PC-9 (cell line): ENCODE measurements at regions not wholly inside any gene's neighbourhood (a gene's known extent, or its start where the extent isn't known, plus 50 kb on each side); places are given as distances from the start of the nearest gene placed in this dataset.

ENCODE experiments used
- EZH2 ChIP-seq: fragments of 200-600 bp; sonication (generic); IDR thresholded peaks from 2 replicates; pipeline ENCODE4 v1.8.0; 2017; ENCODE audit warnings: antibody characterized with exemption, low read depth
- TF ChIP-seq, protein P1 (sequence below): fragments of 200-600 bp; sonication (generic); conservative IDR thresholded peaks from 2 replicates; pipeline ENCODE4 v1.6.1; 2017; ENCODE audit warnings: mixed run types, antibody characterized with exemption, mild to moderate bottlenecking, moderate library complexity

DNA sequence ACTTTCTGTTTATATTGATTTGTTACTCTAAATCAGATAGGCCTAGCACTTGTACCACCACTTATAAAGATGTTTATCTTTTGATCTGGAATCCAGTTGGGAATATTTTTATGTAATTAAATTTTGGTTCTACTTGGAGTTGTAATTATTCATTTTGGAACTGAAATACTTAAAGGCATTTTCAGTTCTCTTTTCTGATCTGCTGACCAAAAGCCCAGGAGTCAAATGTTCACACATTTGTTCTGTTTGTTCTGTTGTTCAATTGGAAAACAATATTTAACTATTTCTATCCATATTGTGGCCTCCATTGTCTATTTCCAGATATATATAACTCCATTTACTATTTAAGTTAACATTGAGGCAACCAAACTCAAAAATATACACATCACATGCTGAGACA, 912.4 kb upstream of the EPHA6 start:
- TF ChIP-seq, protein P1, sequence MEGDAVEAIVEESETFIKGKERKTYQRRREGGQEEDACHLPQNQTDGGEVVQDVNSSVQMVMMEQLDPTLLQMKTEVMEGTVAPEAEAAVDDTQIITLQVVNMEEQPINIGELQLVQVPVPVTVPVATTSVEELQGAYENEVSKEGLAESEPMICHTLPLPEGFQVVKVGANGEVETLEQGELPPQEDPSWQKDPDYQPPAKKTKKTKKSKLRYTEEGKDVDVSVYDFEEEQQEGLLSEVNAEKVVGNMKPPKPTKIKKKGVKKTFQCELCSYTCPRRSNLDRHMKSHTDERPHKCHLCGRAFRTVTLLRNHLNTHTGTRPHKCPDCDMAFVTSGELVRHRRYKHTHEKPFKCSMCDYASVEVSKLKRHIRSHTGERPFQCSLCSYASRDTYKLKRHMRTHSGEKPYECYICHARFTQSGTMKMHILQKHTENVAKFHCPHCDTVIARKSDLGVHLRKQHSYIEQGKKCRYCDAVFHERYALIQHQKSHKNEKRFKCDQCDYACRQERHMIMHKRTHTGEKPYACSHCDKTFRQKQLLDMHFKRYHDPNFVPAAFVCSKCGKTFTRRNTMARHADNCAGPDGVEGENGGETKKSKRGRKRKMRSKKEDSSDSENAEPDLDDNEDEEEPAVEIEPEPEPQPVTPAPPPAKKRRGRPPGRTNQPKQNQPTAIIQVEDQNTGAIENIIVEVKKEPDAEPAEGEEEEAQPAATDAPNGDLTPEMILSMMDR, result no peak
- no peak for TF ChIP-seq EZH2
